Stimulated activated CD4-positive, alpha-beta T cell treated with anti-CD3 and anti-CD28 coated beads, Interleukin-4, amount 100 ng/mL, for 24 hours (primary cell): ENCODE measurements at regions not wholly inside any gene's neighbourhood (a gene's known extent, or its start where the extent isn't known, plus 50 kb on each side); places are given as distances from the start of the nearest gene placed in this dataset.
"Not testable (repeated sequence)": the region's sequence is repeated elsewhere in the genome, so short reads cannot be mapped to it uniquely, and the experiment has no call there.

ENCODE experiments used
- DNase-seq: peaks from one replicate; pipeline ENCODE4 v3.0.0-alpha.2; 2020

GRCh38 chr9:78172610-78173009, 63.3 kb upstream of the CEP78 start:
- DNase-seq, result not testable (repeated sequence)

GRCh38 chr9:78171651-78172050, 64.2 kb upstream of the CEP78 start:
- no peak for DNase-seq

GRCh38 chr9:78169125-78169524, 66.8 kb upstream of the CEP78 start:
- no peak for DNase-seq

- no peak for DNase-seq
Observed at GRCh38 chr9:78167356-78167755, 68.5 kb upstream of the CEP78 start.

- DNase-seq, result no peak
Observed at GRCh38 chr9:78163834-78164233, 72.0 kb upstream of the CEP78 start.

GRCh38 chr9:78158286-78158685, 77.6 kb upstream of the CEP78 start:
- no peak for DNase-seq

- DNase-seq, result no peak
Observed at GRCh38 chr9:78150983-78151356, 84.9 kb upstream of the CEP78 start.

- DNase-seq, result no peak
Observed at GRCh38 chr9:78150312-78150982, 85.4 kb upstream of the CEP78 start.

GRCh38 chr9:78149702-78150291, 86.1 kb upstream of the CEP78 start:
- no peak for DNase-seq

GRCh38 chr9:78146241-78146640, 89.6 kb upstream of the CEP78 start:
- DNase-seq, result no peak

- DNase-seq, result no peak
Observed at GRCh38 chr9:78144663-78145377, 91.1 kb upstream of the CEP78 start.

- DNase-seq, result no peak
Observed at GRCh38 chr9:78144008-78144381, 91.9 kb upstream of the CEP78 start.

- no peak for DNase-seq
Observed at GRCh38 chr9:78143281-78144007, 92.4 kb upstream of the CEP78 start.

- DNase-seq, result not testable (repeated sequence)
Observed at GRCh38 chr9:78142264-78142663, 93.6 kb upstream of the CEP78 start.

- no peak for DNase-seq
Observed at GRCh38 chr9:78133751-78134150, 102.1 kb upstream of the CEP78 start.

- DNase-seq, result no peak
Observed at GRCh38 chr9:78132701-78133058, 101.1 kb upstream of the GNAQ start.

GRCh38 chr9:78131969-78132700, 100.5 kb upstream of the GNAQ start:
- DNase-seq, result no peak

GRCh38 chr9:78130853-78131252, 99.2 kb upstream of the GNAQ start:
- DNase-seq, result no peak

- no peak for DNase-seq
Observed at GRCh38 chr9:78130004-78130403, 98.4 kb upstream of the GNAQ start.

- DNase-seq, result no peak
Observed at GRCh38 chr9:78127279-78128225, 95.9 kb upstream of the GNAQ start.

GRCh38 chr9:78123808-78124207, 92.2 kb upstream of the GNAQ start:
- no peak for DNase-seq

GRCh38 chr9:78122631-78123030, 91.0 kb upstream of the GNAQ start:
- no peak for DNase-seq
